ENCODE measurements at regions not wholly inside any gene's neighbourhood (a gene's known extent, or its start where the extent isn't known, plus 50 kb on each side); places are given as distances from the start of the nearest gene placed in this dataset.

DNA sequence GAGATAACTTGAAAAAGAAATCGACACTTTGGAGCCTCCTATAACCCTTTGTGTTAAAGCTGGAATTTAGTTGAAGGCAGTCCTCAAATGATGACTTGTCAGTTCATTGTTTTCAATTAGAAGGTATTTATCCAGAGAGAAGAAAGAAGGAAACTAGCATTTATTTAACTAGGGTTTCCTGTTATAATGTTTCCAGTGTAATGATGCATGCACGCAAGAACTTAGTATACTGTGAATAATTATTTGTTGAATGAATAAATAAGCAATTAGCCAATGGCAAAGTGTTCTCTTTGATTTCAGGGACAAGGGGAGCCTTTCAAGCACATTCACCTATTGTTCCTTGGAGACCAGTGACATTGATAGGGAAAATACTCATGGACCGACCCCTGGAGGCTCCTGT, 307.4 kb downstream of the KLF5 start:
- DNase-seq: no peak

DNA sequence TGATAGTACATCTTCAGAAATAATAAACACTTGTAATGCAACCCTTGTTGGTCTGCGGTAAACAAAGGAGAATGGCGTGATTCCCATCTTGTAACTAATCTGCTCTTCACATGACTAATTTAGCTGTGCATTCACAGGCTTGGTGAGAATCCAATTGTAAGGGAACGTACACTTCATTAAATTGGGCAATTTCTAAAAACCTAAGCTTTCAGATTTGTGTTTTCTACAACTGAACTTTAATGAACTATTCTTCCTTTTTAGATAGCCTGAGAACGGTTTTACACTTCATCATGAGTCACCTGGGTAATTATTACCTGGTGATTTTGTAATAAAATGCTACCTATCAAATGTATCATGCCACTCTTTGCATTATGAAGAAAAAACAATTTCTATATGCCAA, 306.9 kb downstream of the KLF5 start:
- no peak for DNase-seq

DNA sequence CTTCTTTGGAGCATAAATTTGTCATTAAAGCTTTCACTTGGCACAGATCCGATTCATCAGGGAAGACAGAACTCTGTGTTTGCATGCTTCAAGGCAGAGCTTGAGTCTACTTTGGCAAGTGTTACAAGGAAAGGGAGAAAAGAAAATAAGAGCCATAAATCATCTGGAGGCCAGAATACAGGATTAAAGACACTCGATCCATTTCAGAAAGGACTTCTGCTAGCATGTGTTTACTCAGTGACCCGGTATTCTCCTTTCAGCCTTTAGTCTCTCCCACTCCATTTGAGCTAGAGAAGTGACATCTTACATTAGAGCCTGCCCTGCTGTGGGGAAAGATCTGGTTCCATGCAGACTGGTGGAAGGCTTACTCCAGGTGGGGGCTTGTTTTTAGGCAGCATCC, 306.4 kb downstream of the KLF5 start:
- no peak for DNase-seq

DNA sequence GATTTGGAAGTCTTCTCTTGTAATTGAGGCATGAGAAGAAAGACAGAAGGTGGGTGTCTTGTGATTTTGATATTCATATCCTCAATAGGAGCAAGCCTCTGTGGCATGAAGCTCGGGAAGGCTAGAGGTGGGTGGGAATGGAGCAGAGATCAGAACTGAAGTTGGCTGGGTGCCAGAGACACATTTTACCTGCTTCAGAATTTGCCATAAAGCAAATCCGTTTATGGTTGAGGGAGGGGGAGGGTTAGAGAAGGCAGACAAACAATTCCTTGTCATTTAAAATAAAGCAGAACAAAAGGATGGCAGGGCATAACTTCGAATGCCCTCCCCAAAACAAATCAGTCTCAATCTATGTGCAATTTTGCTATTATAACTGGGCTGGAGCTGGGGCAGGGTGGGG, 305.9 kb downstream of the KLF5 start:
- DNase-seq: no peak

DNA sequence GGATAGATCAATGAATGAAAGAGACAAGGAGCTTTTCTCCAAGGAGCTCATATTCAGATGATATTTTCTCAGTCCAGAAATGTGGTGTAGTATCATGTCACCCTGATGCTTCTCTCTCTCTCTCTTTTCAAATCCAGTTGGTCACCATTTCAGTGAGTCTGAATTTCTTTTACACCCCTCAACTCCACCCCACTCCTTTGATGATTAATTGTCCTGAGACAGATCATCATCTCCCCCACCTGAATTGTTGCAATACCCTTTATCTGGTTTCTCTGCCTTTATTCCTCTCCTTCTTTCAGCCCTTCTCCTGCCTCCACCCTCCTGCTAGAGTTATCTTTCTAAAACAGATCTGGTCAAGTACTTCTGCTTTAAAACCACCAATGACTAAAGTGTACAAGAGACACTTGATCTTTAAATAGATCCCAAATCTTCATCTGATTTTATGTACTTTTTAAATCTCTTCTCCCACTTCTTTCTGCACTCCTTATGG, 299.8 kb downstream of the KLF5 start:
- DNase-seq: no peak

DNA sequence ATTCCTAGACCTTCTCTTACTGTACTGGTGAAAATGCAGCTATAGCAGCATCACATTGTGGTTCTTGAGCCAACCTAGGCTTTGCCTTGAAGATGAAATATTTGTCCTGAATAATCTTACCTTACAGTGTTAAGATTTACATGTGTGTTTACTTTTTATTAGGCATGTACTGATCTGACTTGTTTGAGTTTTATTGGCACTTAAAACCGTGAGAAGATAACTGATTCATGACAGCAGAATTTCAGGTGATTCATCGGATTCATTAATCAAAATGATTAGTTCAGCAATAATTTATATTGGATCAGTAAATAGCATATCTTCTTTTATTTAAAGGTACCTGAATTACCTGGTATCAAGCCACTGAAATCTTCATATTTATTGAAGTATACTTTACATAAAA, 296.3 kb downstream of the KLF5 start:
- no peak for DNase-seq

DNA sequence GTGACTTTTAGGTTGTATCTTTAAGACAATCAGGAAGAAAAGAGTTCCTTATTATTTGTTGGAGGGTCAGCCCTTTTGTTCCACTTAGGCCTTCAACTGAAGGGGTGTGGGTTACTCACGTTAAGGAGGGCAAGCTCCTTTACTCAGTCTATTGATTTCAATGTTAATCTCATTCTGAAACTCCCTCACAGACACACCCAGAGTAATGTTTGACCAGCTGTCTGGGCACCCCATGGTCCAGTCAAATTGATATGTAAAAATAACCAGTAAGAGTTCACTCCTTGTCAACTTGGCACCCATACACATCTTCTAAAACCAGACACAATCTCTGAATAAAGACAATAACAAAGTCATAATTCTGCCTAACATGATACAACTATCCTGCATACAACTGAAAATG, 292.9 kb downstream of the KLF5 start:
- no peak for DNase-seq

DNA sequence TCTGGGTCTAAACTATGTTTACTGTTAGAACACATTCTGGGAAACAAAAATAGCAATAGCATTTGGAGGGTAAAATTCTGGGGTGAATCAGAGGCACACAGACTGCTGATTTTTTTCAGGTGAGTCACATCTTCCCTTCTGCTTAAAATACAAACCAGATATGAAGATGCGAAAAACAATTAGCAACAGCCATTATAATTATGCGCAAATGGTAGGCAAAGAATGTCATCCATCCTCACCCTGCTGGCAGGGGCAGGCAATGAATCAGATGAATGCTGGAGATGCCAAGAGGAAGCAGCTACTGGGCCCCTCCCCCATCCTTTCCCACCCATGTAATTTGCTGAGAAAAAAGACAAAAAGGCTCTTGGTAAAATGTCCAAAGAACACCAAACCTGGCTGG, 282.9 kb downstream of the KLF5 start:
- no peak for DNase-seq

DNA sequence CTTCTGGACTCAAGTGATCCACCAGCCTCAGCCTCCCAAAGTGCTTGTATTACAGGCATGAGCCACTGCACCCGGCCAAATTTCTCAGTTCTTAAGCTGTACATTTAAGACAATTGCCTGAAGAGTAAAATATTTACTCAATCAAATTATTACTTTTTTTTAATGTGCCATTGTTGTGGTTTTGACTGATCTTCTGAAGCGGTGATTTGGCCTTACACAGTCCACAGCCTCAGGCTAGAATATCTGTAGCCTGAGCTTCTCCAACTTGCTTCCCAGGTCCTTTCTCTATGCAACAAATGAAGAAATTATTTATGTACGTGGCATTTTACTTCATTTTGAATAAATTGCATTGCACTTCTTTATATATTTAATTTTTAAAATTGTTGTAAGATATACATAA, 281.3 kb downstream of the KLF5 start:
- DNase-seq: no peak

DNA sequence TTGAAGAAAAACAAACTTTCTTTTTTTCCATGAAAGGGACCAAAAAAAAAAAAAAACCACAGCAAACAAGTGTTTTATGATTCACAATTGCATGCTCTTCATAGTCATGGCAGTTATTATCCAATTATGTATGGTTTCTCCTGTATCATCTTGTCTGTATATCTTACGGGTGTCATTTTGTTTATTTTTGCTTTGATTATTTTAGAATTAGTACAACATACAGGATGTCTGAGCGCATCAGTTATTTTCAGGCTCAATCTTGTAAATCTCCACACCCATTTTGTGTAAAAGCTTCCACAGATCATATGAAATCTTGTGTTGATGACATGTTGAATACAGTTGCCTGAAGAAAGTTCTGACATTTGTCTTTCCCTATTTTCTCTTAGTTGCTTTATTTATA, 280.3 kb downstream of the KLF5 start:
- no peak for DNase-seq

DNA sequence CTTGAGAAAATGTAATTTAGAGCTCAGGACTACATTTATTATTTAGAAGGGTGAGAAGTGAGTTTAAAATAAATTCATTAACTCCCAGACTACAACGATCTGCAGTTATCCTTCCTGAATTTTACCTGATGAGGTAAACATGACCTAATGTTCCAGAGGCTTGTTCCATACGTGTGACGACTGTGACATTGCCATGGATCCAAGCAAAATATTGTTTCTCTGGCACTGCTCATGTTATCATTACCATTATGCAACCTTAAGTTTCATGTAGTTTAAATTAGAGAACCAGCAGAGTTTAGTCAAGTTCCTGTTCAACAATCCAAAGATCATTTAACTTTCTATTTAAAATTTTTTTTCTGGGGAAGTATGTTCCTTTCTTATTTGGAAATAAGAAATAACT, 279.6 kb downstream of the KLF5 start:
- DNase-seq: no peak

DNA sequence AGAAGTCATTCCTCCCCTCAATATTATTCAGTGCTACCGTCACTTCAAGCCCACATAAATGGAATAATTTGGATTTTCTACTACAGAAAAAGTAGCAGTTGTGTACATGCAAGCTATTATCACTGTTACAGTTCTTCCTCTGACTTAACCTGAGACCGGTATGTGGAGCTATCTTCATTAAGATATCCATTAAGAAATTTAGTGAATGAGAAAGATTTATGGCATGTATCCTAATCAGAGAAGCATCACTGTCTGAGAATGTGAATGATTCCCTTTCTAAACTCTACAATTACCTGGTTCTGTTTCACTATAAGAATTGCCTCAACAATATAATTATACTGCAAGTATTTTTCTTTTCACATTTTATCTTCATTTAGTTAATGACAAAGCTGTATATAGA, 278.7 kb downstream of the KLF5 start:
- DNase-seq: no peak

DNA sequence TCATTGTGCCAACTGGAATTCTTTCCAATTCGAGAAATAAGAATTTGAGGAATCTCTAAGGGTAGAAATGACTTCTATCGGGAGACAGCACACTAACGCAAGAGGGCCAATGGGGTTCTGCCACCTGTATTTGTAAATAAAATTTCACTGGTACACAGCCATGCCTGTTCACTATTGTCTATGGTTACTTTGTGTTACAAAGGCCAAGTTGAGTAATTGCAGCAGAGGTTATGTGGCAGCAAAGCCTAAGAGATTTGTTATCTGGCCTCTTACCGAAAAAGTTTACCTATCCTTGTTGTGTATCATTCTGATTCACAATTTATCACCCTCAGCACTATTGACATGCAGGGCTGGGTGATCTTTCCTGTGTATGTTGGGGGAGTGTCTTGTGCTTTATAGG, 278.0 kb downstream of the KLF5 start:
- no peak for DNase-seq

DNA sequence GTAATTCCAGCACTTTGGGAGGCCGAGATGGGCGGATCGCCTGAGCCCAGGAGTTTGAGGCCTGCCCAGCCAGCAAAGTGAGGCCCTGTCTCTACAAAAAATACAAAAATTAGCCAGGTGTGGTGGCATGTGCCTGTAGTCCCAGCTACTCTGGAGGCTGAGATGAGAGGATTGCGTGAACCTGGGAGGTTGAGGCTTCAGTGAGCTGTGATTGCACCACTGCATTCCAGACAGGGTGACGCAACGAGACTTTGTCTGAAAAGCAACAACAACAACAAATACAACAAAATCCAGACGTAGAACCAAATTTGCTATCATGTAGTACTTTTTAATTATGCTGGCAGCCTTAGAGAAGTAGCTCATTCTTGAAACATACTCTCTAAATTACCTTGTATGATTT, 277.1 kb downstream of the KLF5 start:
- DNase-seq: no peak

DNA sequence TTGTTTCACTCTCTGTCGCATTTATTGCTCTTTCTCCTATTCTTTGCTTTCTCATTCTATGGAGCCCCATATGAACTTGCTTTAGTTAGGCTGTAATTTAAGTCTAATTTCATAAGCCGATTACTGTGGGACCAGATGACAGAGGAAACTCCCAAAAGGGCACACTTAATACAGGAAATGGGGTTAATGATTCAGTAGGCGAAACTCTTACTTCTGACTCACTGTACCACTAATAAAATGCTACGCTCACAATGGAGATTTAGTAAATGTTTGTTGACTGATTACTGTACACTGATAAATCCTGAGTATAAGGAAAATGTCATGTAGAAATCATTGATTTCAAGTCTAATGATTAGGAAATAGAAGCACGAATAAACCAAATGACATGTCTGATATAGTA, 276.4 kb downstream of the KLF5 start:
- DNase-seq: no peak

DNA sequence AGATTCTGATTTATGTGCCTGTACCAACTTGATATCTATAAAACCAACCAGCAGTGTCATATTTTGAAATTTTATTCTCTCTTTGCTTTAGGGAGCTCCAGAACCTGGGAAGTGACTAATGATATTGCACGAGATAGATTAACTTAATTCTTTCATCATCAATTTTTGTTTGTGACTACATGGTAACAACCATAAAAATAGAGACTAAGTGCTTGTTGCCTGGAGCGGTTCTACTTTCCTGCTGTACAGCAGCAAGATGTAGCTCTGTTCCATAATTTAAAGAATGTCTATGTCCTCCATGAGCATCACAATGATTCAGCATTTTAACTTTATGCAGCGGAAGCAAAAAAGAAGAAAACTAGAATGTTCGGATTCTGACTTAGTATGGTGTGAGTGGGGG, 275.6 kb downstream of the KLF5 start:
- no peak for DNase-seq

DNA sequence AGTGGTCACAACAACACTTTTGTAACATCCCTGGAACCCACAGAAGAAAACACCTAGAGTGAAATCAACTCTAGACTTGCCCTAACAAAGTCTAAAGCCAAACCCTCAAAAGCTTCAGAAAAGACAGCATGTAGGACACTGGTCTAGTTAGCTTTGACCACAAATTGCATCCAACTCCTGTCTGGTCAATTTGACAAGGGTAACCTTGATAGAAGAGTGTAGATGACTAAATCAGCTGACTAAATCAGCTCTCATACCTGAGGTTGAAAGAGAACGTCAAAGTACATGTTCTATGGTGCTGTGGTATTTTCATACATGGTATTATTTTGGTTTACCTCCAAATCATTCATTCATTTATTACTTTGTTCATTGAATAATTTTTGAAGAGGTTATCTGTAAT, 272.8 kb downstream of the KLF5 start:
- DNase-seq: no peak

DNA sequence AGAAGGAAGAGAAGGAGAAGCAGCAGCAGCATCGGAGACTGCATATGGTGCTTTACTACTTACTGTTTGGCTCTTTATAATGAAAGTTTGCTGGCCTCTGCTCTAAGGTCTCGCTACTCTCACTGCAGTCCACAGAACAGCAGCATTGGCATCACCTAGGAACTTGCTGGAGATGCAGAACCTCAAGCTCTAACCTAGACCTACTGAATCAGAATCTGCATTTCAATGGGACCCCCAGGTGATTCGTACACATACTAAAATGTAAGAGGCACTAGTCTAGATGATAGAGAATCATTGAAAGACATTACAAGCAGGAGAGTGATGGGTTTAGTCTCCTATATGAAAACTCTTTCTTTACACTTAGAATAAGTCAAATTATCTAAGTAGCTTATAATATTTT, 270.6 kb downstream of the KLF5 start:
- no peak for DNase-seq

DNA sequence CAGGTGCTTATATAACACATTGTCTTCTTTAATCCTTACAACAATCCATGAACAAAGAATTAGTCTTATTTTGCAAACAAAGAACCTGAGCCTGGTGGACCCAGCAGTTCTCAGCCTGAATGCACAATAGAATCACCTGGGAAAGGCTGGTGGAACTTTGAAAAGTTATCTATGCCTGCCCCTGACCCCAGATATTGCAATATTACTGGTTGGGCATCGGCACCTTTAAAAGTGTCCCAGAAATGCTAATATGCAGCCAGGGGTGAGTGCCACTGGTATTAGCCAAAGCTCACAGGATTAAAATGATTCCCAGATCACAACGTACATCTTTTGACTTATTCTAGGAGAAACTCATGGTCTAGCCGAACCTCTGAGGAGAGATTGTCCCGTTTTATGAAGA, 268.8 kb downstream of the KLF5 start:
- DNase-seq: no peak

DNA sequence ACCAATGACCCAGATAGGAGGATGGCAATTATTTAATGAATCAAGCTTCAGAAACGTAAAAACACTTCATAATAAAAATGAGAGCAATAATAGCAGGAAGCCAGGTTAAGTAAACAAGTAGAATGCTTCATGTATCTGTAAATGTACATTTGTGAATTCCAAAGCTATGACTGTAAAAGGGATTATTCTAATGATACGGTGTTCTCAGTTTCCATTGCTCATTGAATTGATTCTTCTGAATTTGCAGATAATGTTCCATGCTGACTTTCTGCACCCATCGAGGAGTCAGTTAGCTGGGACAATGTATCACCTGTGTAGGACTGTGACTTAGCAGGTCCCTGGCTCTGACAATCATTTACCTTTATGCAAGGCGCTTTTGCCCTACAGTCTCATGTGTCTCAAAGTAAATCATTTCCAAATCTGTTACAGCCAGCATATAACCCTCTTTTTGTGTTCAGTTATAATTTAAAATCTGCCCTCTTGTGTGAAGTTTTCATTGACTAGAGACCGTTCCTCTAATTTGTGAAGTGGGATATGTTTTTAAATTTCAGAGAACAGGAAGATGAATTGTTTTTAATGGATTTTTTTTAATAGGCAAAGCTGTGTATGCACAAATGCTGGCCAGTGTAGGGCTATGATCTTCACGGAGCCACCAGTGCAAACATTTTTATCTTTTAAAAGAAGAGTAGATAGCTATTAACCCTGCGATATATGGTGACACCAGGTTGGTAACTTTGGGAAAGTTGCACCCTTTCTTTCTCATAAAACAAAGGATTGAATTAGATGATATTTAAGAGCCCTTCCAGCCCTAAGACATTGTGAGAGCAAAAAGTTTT, 267.1 kb downstream of the KLF5 start:
- no peak for DNase-seq

DNA sequence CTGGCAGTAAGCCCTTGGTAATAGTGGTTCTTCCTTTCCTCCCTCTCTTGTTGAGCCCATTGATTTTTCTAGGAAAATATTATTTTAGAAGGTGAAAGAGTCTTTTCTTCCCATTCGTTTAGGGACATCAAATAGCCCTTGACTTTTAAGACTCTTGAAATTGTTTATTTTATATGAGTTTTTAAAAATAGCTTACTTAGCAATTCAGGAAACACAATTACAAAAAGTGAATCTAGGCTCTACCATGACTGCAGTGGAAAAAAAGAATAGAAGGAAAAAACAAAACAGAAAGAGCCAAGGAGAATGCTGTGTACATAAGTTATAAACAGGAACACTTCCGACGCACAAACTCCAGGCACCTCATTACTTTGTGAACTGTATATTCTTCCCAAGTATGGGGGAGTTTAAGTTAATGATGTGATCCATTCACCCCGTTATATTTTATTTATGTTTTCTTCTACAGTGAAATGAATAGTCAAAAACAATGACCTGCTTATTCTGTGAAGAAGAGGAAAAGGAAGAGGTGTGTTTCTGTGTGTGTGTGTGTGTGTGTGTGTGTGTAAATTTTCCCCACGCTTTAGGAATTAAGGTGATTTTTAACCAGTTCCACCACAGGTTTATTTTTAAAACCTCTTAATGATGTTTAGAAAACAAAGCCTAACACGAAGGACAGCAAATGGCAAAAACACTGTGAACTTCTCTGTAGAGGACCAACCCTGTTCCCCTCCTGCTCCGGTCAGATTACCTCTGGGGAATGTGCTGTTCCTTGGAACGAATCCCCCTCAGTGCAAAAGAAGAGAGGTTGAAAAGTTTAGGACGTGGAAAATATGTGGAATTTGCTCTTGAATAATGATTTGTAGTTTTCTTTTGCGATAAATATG, 266.3 kb downstream of the KLF5 start:
- no peak for DNase-seq

DNA sequence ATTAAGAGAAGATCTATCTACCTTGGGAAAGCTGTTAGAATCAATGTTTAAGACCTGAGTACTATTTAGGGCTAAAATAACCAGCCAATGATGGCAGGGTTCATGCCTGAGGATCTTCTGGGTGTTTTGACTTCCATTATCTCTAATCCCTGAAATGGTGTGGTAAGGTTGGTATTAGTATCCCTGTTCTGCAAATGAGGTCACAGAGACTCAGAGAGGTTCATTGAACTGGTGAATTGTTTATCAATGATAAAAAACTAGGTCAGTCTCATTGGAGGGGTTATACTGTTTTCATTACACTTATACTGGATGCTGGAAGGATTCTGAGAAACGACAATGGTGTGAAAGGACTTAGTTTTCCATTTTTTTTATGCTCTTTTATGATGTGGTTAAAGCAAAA, 264.8 kb downstream of the KLF5 start:
- no peak for DNase-seq

DNA sequence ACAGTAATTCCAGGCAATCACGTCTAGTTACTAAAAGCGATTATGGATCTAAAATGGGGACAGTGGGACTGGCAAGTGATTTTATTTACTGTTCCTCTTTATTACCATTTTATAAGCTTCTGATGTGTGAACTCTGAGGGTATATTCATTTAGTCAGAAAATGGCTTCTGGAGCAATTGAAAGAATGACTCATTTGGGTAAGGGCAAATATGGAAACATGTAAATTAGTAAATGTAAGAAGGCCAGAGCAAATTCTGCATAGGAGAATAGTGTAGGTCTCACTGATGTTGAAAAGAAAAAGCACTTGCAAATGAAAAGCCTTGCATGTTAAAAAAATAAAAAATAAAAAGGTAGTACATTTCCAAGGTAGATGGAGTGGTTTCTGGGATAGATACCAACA, 262.2 kb downstream of the KLF5 start:
- no peak for DNase-seq

DNA sequence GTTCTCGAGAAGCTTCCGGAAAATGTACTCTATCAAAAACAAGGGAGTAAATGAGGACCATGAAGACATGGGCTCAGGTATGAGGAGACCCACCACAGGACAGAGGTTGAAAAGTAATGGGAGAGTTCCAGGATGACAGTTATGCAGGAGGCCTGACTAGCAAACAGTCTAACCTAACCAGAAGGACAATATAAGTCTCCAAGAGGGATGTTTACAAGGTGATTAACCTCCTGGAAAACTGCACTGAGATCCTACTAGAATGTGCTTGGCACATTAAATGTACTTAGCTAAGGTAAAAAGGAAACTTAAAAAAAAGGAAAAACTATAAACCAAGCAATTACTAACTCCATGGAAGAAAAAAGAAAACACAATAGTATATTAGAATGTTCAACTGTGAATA, 258.3 kb downstream of the KLF5 start:
- DNase-seq: no peak
